GM12878 (cell line): ENCODE measurements at regions not wholly inside any gene's neighbourhood (a gene's known extent, or its start where the extent isn't known, plus 50 kb on each side); places are given as distances from the start of the nearest gene placed in this dataset.

Source experiments
- CBFB ChIP-seq: IDR thresholded peaks from 2 replicates; pipeline ENCODE4 v1.6.1; 2016; ENCODE audit warnings: antibody characterized with exemption, low read depth
- CTCF ChIP-seq, 3 experiments: IDR thresholded peaks in 2 of 3; conservative IDR thresholded peaks in 1 of 3; 2 replicates each; pipeline ENCODE4 v1.5.1; 2011; ENCODE audit warnings: low read depth in 3 of 3, low read length in 3 of 3, mild to moderate bottlenecking in 3 of 3, control low read depth in 2 of 3, moderate library complexity in 2 of 3, inconsistent platforms in 1 of 3, mixed read lengths in 1 of 3; ENCODE audit not compliant: control insufficient read depth in 2 of 3, insufficient read depth in 1 of 3; ENCODE audit errors: extremely low read depth in 1 of 3
- E2F4 ChIP-seq: IDR thresholded peaks from 2 replicates; pipeline ENCODE4 v1.6.1; 2012; ENCODE audit warnings: low read depth, low read length, improper control_type of control experiment
- ELK1 ChIP-seq: IDR thresholded peaks from 2 replicates; pipeline ENCODE4 v1.6.1; 2012; ENCODE audit warnings: low read depth, low read length, improper control_type of control experiment
- EP300 ChIP-seq, 2 experiments: fragments of 150-350 bp in 1 of 2; IDR thresholded peaks; 2 replicates each; pipeline ENCODE4 v1.6.1; 2011 to 2012; ENCODE audit warnings: low read depth in 2 of 2, low read length in 2 of 2, borderline replicate concordance in 1 of 2, improper control_type of control experiment in 1 of 2, inconsistent platforms in 1 of 2; ENCODE audit not compliant: control insufficient read depth in 1 of 2
- GABPA ChIP-seq: IDR thresholded peaks from 2 replicates; pipeline ENCODE4 v1.6.1; 2014; ENCODE audit warnings: antibody characterized with exemption, low read depth, mild to moderate bottlenecking, inconsistent platforms
- WRNIP1 ChIP-seq: IDR thresholded peaks from 2 replicates; pipeline ENCODE4 v1.6.1; 2011; ENCODE audit warnings: low read depth, low read length, improper control_type of control experiment, borderline replicate concordance
- TF ChIP-seq, protein P1 (sequence below): IDR thresholded peaks from 2 replicates; pipeline ENCODE4 v1.6.1; 2012; ENCODE audit warnings: improper control_type of control experiment, low read depth, low read length; ENCODE audit not compliant: insufficient replicate concordance

- TF ChIP-seq CBFB = no peak
- TF ChIP-seq EP300 (IDR thresholded peaks at IDR 0.05; ENCODE audit: borderline replicate concordance in 1 of 2, control insufficient read depth in 1 of 2, low read depth in 2 of 2, low read length in 2 of 2) = no peak
- no peak for TF ChIP-seq E2F4
- TF ChIP-seq, protein P1, sequence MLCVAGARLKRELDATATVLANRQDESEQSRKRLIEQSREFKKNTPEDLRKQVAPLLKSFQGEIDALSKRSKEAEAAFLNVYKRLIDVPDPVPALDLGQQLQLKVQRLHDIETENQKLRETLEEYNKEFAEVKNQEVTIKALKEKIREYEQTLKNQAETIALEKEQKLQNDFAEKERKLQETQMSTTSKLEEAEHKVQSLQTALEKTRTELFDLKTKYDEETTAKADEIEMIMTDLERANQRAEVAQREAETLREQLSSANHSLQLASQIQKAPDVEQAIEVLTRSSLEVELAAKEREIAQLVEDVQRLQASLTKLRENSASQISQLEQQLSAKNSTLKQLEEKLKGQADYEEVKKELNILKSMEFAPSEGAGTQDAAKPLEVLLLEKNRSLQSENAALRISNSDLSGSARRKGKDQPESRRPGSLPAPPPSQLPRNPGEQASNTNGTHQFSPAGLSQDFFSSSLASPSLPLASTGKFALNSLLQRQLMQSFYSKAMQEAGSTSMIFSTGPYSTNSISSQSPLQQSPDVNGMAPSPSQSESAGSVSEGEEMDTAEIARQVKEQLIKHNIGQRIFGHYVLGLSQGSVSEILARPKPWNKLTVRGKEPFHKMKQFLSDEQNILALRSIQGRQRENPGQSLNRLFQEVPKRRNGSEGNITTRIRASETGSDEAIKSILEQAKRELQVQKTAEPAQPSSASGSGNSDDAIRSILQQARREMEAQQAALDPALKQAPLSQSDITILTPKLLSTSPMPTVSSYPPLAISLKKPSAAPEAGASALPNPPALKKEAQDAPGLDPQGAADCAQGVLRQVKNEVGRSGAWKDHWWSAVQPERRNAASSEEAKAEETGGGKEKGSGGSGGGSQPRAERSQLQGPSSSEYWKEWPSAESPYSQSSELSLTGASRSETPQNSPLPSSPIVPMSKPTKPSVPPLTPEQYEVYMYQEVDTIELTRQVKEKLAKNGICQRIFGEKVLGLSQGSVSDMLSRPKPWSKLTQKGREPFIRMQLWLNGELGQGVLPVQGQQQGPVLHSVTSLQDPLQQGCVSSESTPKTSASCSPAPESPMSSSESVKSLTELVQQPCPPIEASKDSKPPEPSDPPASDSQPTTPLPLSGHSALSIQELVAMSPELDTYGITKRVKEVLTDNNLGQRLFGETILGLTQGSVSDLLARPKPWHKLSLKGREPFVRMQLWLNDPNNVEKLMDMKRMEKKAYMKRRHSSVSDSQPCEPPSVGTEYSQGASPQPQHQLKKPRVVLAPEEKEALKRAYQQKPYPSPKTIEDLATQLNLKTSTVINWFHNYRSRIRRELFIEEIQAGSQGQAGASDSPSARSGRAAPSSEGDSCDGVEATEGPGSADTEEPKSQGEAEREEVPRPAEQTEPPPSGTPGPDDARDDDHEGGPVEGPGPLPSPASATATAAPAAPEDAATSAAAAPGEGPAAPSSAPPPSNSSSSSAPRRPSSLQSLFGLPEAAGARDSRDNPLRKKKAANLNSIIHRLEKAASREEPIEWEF = no peak
- TF ChIP-seq GABPA = no peak
- TF ChIP-seq ELK1 = no peak
- TF ChIP-seq WRNIP1 = no peak
- TF ChIP-seq CTCF (IDR thresholded peaks at IDR 0.05 in 2 of 3, conservative IDR thresholded peaks at IDR 0.05 in 1 of 3; ENCODE audit: control insufficient read depth in 2 of 3, extremely low read depth in 1 of 3, insufficient read depth in 1 of 3, low read depth in 3 of 3, low read length in 3 of 3) = no peak
Observed at GRCh38 chr2:226234187-226234586, 565.4 kb downstream of the IRS1 start.
